ENCODE measurements at regions not wholly inside any gene's neighbourhood (a gene's known extent, or its start where the extent isn't known, plus 50 kb on each side); places are given as distances from the start of the nearest gene placed in this dataset.

- DNase-seq = no peak
Measured at GRCh38 chr10:101299211-101299610, 54.8 kb upstream of the BTRC start.

DNA sequence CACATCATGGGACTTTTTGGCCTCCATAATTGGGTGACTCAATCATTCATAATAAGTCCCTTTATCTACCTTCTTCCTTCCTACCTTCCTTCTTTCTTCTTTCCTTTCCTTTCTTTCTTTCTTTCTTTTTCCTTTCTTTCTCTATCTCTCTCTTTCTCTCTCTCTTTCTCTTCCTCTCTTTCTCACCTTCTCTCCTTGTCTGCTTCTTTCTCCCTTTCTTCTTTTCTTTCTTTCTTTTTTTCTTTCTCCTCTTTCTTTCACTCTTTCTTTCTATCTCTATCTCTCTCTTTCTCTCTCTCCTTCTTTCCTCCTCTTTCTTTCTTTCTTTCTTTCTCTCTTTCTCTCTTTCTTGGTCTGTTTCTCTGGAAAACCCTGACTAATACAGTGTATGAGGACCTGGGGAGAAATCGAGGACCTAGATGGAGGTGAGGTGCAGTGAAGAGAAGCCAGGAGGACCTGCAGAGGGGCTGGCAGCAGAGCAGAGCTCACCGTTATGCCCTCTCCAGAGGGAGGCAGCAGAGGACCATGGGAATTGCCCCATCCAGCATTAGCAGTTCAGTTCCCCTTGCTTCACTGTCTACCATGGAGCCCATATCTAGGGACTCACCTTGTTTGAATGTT is 52.7 kb upstream of the BTRC start:
- DNase-seq = peak in 1 of 2 experiments; percentile 26

DNA sequence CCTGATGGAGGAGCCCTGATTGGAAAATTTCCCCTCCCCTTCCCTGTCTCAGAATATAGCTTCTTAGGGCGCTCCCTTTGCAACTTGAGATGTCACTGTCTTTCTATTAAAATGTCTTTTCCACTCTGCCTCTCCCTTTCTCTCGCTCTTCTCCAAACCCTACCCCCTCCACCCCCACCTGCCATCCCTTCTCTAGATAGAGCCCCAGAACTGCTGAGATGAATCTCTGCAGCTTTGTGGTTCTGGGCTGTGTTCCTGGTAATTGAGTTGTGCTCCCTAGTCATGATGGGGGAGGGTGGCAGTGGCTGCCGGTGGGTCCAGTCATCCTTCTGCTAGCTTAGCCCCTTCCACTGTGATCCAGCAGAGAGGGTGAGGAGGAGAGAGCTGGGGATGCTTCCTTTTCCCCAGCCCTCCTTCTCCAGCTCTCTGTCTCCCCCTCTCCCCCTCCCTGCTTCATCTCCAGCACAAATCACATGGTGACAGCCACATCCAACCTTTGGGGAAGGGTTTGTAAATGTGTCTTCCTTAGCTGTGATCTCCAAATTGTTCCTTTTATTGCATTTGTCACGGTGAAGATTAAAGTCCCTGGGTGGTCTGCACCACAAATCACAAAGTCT is 50.8 kb upstream of the BTRC start:
- DNase-seq = no peak
